Breast epithelium (tissue), 3 donors: ENCODE measurements at regions not wholly inside any gene's neighbourhood (a gene's known extent, or its start where the extent isn't known, plus 50 kb on each side); places are given as distances from the start of the nearest gene placed in this dataset.

ENCODE experiments used
- POLR2A ChIP-seq: fragments of 450-650 bp; IDR thresholded peaks from one replicate; pipeline ENCODE4 v1.6.1; 2016; ENCODE audit warnings: antibody characterized with exemption, mild to moderate bottlenecking, moderate library complexity
- POLR2AphosphoS5 ChIP-seq, 3 donors: sonication (generic); formaldehyde crosslinking; IDR thresholded peaks; one replicate each; pipeline ENCODE4 v1.6.1; 2017; ENCODE audit warnings: antibody characterized with exemption in 3 of 3
- TF ChIP-seq, protein P1 (sequence below), 3 donors: fragments of 450-650 bp; IDR thresholded peaks; one replicate each; pipeline ENCODE4 v1.5.1; 2016 to 2017; ENCODE audit warnings: antibody characterized with exemption in 3 of 3, mild to moderate bottlenecking in 3 of 3, moderate library complexity in 3 of 3

DNA sequence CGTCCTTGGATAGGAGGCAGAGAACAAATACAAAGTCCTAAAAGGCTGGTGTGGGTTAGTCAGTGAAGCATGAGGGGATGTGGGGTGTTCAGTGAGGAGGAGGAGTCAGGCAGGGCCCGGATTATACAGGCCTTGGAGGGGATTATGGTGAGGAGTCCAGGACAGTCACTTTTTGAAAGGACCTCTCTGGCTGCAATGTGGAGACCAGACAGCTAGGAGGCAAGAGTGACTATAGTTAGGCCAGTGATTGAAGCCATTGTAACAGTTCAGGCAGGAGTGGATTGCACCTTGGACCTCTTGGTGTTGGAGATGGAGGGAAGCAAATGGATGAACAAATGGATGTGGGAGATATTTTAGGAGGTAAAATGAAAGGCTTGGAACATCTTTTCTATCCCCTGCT lies 115.8 kb downstream of the C1orf94 start:
- TF ChIP-seq, protein P1, sequence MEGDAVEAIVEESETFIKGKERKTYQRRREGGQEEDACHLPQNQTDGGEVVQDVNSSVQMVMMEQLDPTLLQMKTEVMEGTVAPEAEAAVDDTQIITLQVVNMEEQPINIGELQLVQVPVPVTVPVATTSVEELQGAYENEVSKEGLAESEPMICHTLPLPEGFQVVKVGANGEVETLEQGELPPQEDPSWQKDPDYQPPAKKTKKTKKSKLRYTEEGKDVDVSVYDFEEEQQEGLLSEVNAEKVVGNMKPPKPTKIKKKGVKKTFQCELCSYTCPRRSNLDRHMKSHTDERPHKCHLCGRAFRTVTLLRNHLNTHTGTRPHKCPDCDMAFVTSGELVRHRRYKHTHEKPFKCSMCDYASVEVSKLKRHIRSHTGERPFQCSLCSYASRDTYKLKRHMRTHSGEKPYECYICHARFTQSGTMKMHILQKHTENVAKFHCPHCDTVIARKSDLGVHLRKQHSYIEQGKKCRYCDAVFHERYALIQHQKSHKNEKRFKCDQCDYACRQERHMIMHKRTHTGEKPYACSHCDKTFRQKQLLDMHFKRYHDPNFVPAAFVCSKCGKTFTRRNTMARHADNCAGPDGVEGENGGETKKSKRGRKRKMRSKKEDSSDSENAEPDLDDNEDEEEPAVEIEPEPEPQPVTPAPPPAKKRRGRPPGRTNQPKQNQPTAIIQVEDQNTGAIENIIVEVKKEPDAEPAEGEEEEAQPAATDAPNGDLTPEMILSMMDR (IDR thresholded peaks at IDR 0.05) = no peak
- TF ChIP-seq POLR2AphosphoS5 (IDR thresholded peaks at IDR 0.05) = no peak
- no peak for TF ChIP-seq POLR2A
